ENCODE measurements at regions not wholly inside any gene's neighbourhood (a gene's known extent, or its start where the extent isn't known, plus 50 kb on each side); places are given as distances from the start of the nearest gene placed in this dataset.

GRCh38 chr5:20469390-20469789 lies 481.4 kb upstream of the CDH18 start:
- DNase-seq (ENCODE audit: low read depth, low spot score), result no peak

GRCh38 chr5:20466512-20466911 lies 478.5 kb upstream of the CDH18 start:
- DNase-seq (ENCODE audit: low read depth, low spot score), result no peak

DNA sequence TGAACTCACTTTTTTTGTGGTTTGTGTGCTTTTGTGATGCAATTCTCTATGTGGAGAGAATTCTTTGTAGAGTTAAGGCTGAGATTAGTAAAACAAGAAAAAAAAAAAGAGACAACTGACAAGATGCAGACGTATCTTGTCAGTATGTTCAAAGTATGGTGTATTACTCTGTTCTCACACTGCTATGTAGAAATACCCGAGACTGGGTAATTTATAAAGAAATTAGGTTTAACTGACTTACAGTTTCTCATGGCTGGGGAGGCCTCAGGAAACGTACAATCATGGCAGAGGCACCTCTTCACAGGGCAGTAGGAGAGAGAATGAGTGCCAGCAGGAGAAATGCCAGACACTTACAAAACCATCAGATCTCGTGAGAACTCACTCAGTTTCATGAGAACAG lies 475.2 kb upstream of the CDH18 start:
- DNase-seq (ENCODE audit: low read depth, low spot score), result no peak

DNA sequence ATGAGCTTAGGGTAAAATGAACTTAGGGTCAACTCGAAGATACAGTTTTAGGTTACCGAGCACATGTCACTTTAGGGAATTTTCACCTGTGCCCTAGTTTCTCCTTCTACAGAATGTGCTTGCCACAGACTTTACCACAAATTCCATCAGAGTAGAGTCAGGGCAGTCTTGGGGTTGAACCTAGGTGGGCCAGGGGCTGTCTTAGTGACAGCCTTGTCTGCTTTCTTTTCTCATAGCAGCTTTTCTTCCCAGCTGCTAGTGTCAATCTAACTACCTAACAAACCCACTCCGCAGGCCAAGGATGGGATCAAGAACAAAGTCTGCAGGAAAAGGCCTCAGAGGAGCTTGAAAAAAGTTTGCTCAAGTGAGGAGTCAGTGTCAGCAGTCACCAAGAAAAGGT lies 458.1 kb upstream of the CDH18 start:
- DNase-seq (ENCODE audit: low read depth, low spot score), result no peak

DNA sequence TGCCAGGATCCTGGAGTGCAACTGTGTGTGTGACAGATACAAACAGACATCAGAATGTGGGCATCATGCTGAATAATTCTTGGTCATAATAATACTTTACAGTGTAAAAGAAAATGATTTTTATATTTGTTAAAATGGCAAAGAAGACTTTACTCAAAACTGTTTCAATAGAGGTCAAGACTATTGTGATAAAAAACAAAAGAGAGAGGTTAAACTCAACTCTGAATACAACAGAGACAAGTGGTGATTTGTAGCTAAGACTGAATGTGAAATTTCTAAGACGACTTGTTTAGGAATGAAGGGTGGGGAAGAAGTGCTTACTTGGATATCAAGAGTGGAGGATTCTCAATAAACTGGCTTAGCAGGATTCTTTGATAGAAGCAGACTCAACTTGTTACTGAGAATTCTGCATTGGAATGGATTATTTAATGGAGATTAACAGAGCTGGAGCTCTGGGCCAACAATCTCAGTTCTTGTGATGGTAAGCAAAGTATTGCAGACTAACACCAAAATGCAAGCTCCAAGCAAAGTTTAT lies 457.4 kb upstream of the CDH18 start:
- no peak for DNase-seq (ENCODE audit: low read depth, low spot score)

GRCh38 chr5:20434786-20435185 lies 446.8 kb upstream of the CDH18 start:
- no peak for DNase-seq (ENCODE audit: low read depth, low spot score)

DNA sequence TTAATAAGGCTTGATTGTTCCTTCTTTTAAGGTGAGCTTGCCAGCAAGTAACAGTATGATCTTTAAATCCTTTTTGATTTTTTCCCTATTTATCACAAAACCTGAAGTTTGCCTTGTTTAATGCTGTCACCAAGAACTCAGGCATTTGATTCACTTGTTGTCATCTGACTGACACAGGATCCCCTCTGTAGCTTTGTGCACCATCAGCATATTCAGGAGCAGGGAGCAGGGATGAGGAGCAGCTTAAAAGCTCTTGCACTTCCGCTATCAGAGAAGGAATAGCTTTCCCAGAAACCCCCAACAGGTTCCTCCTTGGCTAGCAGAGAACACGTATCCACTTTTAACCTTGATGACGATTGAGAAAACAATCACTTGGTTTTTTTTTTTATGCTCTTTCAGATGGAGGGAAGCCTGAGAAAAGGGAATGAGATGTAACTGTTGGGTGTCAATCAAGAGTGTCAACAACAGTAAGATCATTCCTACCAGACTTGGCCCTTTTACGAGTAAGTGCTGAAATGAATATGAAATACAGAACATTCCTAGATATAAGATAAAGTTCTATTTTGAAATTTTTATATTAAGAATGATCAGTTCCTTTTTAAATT lies 433.1 kb upstream of the CDH18 start:
- DNase-seq (ENCODE audit: low read depth, low spot score), result no peak

Measured in brain pericyte (primary cell).